Thoracic aorta (tissue), 2 donors: ENCODE measurements at regions not wholly inside any gene's neighbourhood (a gene's known extent, or its start where the extent isn't known, plus 50 kb on each side); places are given as distances from the start of the nearest gene placed in this dataset.

Experiments used
- ATAC-seq: fragments of 150-250 bp; one replicate; pipeline ENCODE4 v1.8.0; 2017; ENCODE audit warnings: low read depth; ENCODE audit not compliant: insufficient number of reproducible peaks, low FRiP score
- DNase-seq: peaks from one replicate; pipeline ENCODE4 v3.0.0-alpha.2; 2020; ENCODE audit warnings: low spot score
- H3K27ac ChIP-seq, 2 donors: fragments of 200-600 bp; sonication (generic); 1 replicate in 1 of 2; 2 replicates in 1 of 2; pipeline ENCODE4 v1.5.1; 2016; ENCODE audit warnings: mild to moderate bottlenecking in 2 of 2, moderate library complexity in 2 of 2
- H3K27me3 ChIP-seq: fragments of 200-600 bp; sonication (generic); replicated peaks from 2 replicates; pipeline ENCODE4 v1.6.0; 2016; ENCODE audit warnings: mild to moderate bottlenecking; ENCODE audit not compliant: insufficient read depth
- H3K36me3 ChIP-seq: fragments of 200-600 bp; sonication (generic); one replicate; pipeline ENCODE4 v1.5.1; 2016
- H3K4me1 ChIP-seq, 2 donors: fragments of 200-600 bp; sonication (generic); 1 replicate in 1 of 2; 2 replicates in 1 of 2; pipeline versions ENCODE4 v1.5.1 to v1.6.0; 2016; ENCODE audit warnings: low read depth in 2 of 2, mild to moderate bottlenecking in 1 of 2; ENCODE audit not compliant: control insufficient read depth in 1 of 2
- H3K4me3 ChIP-seq: fragments of 200-600 bp; sonication (generic); 2 replicates; pipeline ENCODE4 v1.5.1; 2016; ENCODE audit warnings: mild to moderate bottlenecking
- H3K9me3 ChIP-seq: fragments of 200-600 bp; sonication (generic); 2 replicates; pipeline ENCODE4 v1.5.1; 2016
- CTCF ChIP-seq: fragments of 200-600 bp; sonication (generic); IDR thresholded peaks from one replicate; pipeline ENCODE4 v1.5.1; 2019; ENCODE audit warnings: antibody characterized with exemption

DNA sequence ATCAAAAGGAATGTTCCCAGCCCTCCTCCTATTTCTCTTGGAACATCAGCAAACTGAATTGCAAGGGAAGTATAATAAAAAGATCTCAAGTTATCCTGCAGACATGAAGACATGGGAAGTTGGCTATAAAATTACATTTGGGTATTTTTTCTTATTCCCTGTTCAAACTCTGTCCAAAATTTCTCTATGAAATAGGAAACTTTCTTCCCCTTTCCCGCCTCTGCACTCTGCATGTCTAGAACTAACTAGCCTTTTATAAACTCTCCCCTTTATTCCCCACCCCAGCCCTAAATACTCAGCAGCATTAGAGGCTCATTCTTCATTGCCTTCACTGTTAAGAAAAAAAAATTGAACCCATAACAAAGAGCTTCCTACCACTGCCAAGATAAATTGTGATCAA, 126.7 kb upstream of the EDNRA start:
- no peaks in the 10 kb centered on the region for H3K27me3 ChIP-seq
- no peak overlapping the region for H3K4me3 ChIP-seq
- no peak for DNase-seq
- no peak for ATAC-seq
- H3K9me3 ChIP-seq: no peaks in the 10 kb centered on the region
- H3K27ac ChIP-seq: no peak overlapping the region
- no peak for TF ChIP-seq CTCF
- H3K36me3 ChIP-seq: no peaks in the 10 kb centered on the region
- peaks cover 3 to 13% of the 10 kb centered on the region in 2 donors for H3K4me1 ChIP-seq

GRCh38 chr4:147355032-147355656, 125.8 kb upstream of the EDNRA start:
- H3K27me3 ChIP-seq: no peaks in the 10 kb centered on the region
- H3K27ac ChIP-seq: no peak overlapping the region
- H3K4me1 ChIP-seq: peaks cover 3 to 16% of the 10 kb centered on the region in 2 donors
- no peak for ATAC-seq
- no peaks in the 10 kb centered on the region for H3K36me3 ChIP-seq
- H3K4me3 ChIP-seq: no peak overlapping the region
- H3K9me3 ChIP-seq: no peaks in the 10 kb centered on the region
- DNase-seq: no peak
- no peak for TF ChIP-seq CTCF

DNA sequence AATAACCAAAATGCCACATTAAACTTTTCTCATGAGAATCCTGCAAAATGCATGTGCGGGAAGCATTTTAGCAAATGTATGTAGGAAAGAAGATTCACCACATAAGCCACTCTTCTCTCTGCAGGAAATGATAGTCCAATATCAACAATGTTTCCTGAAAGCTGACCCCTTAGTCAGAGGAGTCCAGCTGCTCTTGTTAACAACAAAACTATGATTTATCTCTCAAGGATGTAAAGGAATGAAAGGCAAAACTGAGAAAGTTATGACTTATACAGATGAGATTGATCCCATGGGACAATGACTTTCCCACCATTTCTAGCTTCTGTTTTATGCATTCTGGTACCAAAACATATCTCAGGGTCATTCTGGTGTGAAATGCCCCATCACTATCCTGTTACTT, 125.0 kb upstream of the EDNRA start:
- H3K27ac ChIP-seq: no peak overlapping the region
- H3K4me1 ChIP-seq: peaks cover 3 to 23% of the 10 kb centered on the region in 2 donors
- no peak for TF ChIP-seq CTCF
- ATAC-seq (no peak), DNase-seq (no peak)
- H3K9me3 ChIP-seq: no peaks in the 10 kb centered on the region
- no peaks in the 10 kb centered on the region for H3K36me3 ChIP-seq
- no peaks in the 10 kb centered on the region for H3K27me3 ChIP-seq
- H3K4me3 ChIP-seq: no peak overlapping the region

GRCh38 chr4:147360301-147360700, 120.6 kb upstream of the EDNRA start:
- no peak overlapping the region for H3K4me3 ChIP-seq
- H3K27ac ChIP-seq: peak overlapping the region in 1 of 2 donors; percentile 74
- no peak for ATAC-seq
- H3K9me3 ChIP-seq: no peaks in the 10 kb centered on the region
- DNase-seq: no peak
- no peaks in the 10 kb centered on the region for H3K27me3 ChIP-seq
- H3K36me3 ChIP-seq: no peaks in the 10 kb centered on the region
- H3K4me1 ChIP-seq: peaks cover 7 to 44% of the 10 kb centered on the region in 2 donors
- no peak for TF ChIP-seq CTCF

GRCh38 chr4:147361726-147362125, 119.2 kb upstream of the EDNRA start:
- peak overlapping the region; percentile 65 to 74 for H3K27ac ChIP-seq
- no peaks in the 10 kb centered on the region for H3K27me3 ChIP-seq
- no peak for TF ChIP-seq CTCF
- ATAC-seq (peak; percentile 94), DNase-seq (no peak)
- H3K4me1 ChIP-seq: peaks cover 7 to 44% of the 10 kb centered on the region in 2 donors
- no peaks in the 10 kb centered on the region for H3K36me3 ChIP-seq
- H3K9me3 ChIP-seq: no peaks in the 10 kb centered on the region
- H3K4me3 ChIP-seq: no peak overlapping the region
